Nephron progenitor cell (in vitro differentiated cells): ENCODE measurements at regions not wholly inside any gene's neighbourhood (a gene's known extent, or its start where the extent isn't known, plus 50 kb on each side); places are given as distances from the start of the nearest gene placed in this dataset.

Experiments
- DNase-seq: peaks from one replicate; pipeline ENCODE4 v3.0.0; 2021
- H3K27ac Mint-ChIP-seq: 2 replicates; pipeline ENCODE4 v1.8.0; 2021; ENCODE audit warnings: mild to moderate bottlenecking, moderate library complexity, mixed read lengths
- H3K27me3 Mint-ChIP-seq: 2 replicates; pipeline ENCODE4 v1.8.0; 2021; ENCODE audit warnings: mild to moderate bottlenecking, low read depth, mixed read lengths; ENCODE audit not compliant: poor library complexity
- H3K36me3 Mint-ChIP-seq: 2 replicates; pipeline ENCODE4 v1.8.0; 2021; ENCODE audit warnings: low read depth, mixed read lengths
- H3K4me1 Mint-ChIP-seq: 2 replicates; pipeline ENCODE4 v1.8.0; 2021; ENCODE audit warnings: mixed read lengths
- H3K4me3 Mint-ChIP-seq: 2 replicates; pipeline ENCODE4 v1.8.0; 2021; ENCODE audit warnings: mild to moderate bottlenecking, moderate library complexity, mixed read lengths
- H3K9me3 Mint-ChIP-seq: 2 replicates; pipeline ENCODE4 v1.8.0; 2021; ENCODE audit warnings: mild to moderate bottlenecking, moderate library complexity, mixed read lengths
- TF ChIP-seq, protein P1 (sequence below): fragments of 200-600 bp; sonication (generic); IDR thresholded peaks from 2 replicates; pipeline ENCODE4 v1.5.0; 2021; ENCODE audit warnings: antibody characterized with exemption

GRCh38 chr5:136492587-136492986 is 127.2 kb upstream of the TRPC7 start:
- no peak for DNase-seq
- Mint-ChIP-seq H3K27me3 (peaks cover 8% of the 10 kb centered on the region), H3K4me1 (no peaks in the 10 kb centered on the region), H3K9me3 (peaks cover 33% of the 10 kb centered on the region), H3K36me3 (no peaks in the 10 kb centered on the region), H3K4me3 (no peak overlapping the region), H3K27ac (no peak overlapping the region)
- TF ChIP-seq, protein P1, sequence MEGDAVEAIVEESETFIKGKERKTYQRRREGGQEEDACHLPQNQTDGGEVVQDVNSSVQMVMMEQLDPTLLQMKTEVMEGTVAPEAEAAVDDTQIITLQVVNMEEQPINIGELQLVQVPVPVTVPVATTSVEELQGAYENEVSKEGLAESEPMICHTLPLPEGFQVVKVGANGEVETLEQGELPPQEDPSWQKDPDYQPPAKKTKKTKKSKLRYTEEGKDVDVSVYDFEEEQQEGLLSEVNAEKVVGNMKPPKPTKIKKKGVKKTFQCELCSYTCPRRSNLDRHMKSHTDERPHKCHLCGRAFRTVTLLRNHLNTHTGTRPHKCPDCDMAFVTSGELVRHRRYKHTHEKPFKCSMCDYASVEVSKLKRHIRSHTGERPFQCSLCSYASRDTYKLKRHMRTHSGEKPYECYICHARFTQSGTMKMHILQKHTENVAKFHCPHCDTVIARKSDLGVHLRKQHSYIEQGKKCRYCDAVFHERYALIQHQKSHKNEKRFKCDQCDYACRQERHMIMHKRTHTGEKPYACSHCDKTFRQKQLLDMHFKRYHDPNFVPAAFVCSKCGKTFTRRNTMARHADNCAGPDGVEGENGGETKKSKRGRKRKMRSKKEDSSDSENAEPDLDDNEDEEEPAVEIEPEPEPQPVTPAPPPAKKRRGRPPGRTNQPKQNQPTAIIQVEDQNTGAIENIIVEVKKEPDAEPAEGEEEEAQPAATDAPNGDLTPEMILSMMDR: no peak

DNA sequence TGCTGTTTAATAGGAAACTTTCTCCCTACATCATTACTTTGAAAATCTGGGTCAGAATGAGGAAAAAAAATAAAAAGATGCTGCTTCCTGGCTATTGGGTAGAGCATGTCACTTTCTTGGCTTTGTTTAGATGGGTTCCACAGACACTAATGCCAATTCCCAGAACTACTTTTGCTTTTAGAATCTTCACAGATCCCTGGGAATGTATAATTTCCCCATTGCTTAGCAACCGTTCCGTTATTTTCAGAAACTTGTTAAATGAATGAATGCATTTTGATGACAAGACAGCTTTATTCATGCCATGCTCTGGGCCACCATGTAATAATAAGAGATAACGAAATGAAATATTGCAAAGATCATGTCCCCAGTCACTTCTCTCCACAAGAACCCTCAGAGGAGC is 126.5 kb upstream of the TRPC7 start:
- TF ChIP-seq, protein P1: no peak
- Mint-ChIP-seq H3K4me3 (no peak overlapping the region), H3K27me3 (peaks cover 3% of the 10 kb centered on the region), H3K36me3 (no peaks in the 10 kb centered on the region), H3K4me1 (no peaks in the 10 kb centered on the region), H3K9me3 (peaks cover 25% of the 10 kb centered on the region), H3K27ac (no peak overlapping the region)
- no peak for DNase-seq

DNA sequence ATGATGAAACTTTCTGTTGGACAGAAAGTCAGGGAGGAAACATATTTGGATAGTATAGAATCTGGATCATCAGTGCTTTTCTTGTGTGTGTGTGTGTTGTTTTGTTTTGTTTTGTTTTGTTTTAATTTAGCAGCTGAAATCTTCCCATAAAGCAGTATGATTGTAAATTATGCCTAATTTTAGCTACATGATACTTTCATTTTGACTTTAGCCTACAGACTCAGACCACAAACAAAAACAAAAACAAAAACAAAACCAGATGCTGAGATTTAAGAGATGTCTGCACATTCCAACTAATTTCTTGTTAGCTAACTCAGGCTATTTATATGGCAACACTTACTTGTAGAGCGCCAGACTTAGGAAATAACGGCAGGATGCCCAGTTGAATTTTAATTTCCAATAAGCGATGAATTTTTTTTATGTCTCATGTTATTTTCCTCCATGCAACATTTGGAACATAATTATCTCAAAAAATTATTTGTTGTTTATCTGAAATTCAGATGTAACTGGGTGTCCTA is 119.5 kb upstream of the TRPC7 start:
- Mint-ChIP-seq H3K4me3 (no peak overlapping the region), H3K27me3 (no peaks in the 10 kb centered on the region), H3K9me3 (no peaks in the 10 kb centered on the region), H3K27ac (no peak overlapping the region), H3K4me1 (no peaks in the 10 kb centered on the region), H3K36me3 (no peaks in the 10 kb centered on the region)
- no peak for DNase-seq
- TF ChIP-seq, protein P1: no peak

GRCh38 chr5:136482206-136482605 is 116.9 kb upstream of the TRPC7 start:
- H3K27me3 Mint-ChIP-seq: no peaks in the 10 kb centered on the region
- TF ChIP-seq, protein P1: no peak
- no peak overlapping the region for H3K27ac Mint-ChIP-seq
- no peaks in the 10 kb centered on the region for H3K36me3 Mint-ChIP-seq
- no peaks in the 10 kb centered on the region for H3K4me1 Mint-ChIP-seq
- no peaks in the 10 kb centered on the region for H3K9me3 Mint-ChIP-seq
- H3K4me3 Mint-ChIP-seq: no peak overlapping the region
- DNase-seq: no peak

GRCh38 chr5:136474466-136474865 is 109.1 kb upstream of the TRPC7 start:
- Mint-ChIP-seq H3K27me3 (peaks cover 3% of the 10 kb centered on the region), H3K36me3 (no peaks in the 10 kb centered on the region), H3K27ac (no peak overlapping the region), H3K4me3 (no peak overlapping the region), H3K4me1 (no peaks in the 10 kb centered on the region), H3K9me3 (peaks cover 23% of the 10 kb centered on the region)
- DNase-seq: no peak
- TF ChIP-seq, protein P1: no peak

DNA sequence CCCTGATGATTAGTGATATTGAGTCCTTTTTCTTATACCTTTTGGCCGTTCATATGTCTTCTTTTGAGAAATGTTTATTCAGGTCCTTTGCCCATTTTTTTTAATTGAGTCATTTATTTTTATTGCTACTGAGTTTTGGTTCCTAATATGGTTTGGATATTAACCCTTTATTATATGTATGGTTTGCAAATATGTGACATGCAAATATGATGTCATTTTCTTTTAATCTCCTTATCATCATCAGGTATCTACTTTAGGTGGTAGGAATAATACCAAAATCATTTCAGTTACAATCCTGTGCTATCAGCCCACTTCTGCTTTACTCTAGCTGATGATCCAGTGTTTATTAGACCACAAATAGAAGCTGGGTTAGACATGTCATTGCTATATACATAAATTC is 102.3 kb upstream of the TRPC7 start:
- Mint-ChIP-seq H3K27ac (no peak overlapping the region), H3K9me3 (no peaks in the 10 kb centered on the region), H3K36me3 (no peaks in the 10 kb centered on the region), H3K4me1 (no peaks in the 10 kb centered on the region), H3K4me3 (no peak overlapping the region), H3K27me3 (no peaks in the 10 kb centered on the region)
- TF ChIP-seq, protein P1: no peak
- no peak for DNase-seq
